Sigmoid colon (tissue), 4 donors: ENCODE measurements at regions not wholly inside any gene's neighbourhood (a gene's known extent, or its start where the extent isn't known, plus 50 kb on each side); places are given as distances from the start of the nearest gene placed in this dataset.

ENCODE experiments used
- CTCF ChIP-seq, 4 experiments: fragments of 450-650 bp in 3 of 4; fragments of 200-600 bp in 1 of 4; IDR thresholded peaks; one replicate each; pipeline ENCODE4 v1.5.1; 2016 to 2019; ENCODE audit warnings: antibody characterized with exemption in 4 of 4, mild to moderate bottlenecking in 3 of 4, moderate library complexity in 2 of 4
- EP300 ChIP-seq, 4 donors: sonication (generic); formaldehyde crosslinking; IDR thresholded peaks; one replicate each; pipeline ENCODE4 v1.6.1; 2017; ENCODE audit warnings: antibody characterized with exemption in 4 of 4
- POLR2A ChIP-seq, 2 donors: fragments of 450-650 bp; IDR thresholded peaks; one replicate each; pipeline ENCODE4 v1.6.1; 2016; ENCODE audit warnings: antibody characterized with exemption in 2 of 2, mild to moderate bottlenecking in 2 of 2, moderate library complexity in 2 of 2
- POLR2AphosphoS5 ChIP-seq, 4 donors: sonication (generic); formaldehyde crosslinking; IDR thresholded peaks; one replicate each; pipeline ENCODE4 v1.6.1; 2017; ENCODE audit warnings: antibody characterized with exemption in 4 of 4

- TF ChIP-seq CTCF (IDR thresholded peaks at IDR 0.05) = no peak
- TF ChIP-seq POLR2AphosphoS5 (IDR thresholded peaks at IDR 0.05) = no peak
- TF ChIP-seq POLR2A (IDR thresholded peaks at IDR 0.05) = no peak
- no peak for TF ChIP-seq EP300 (IDR thresholded peaks at IDR 0.05)
These were observed 356.9 kb upstream of the RGMB start for GRCh38 chr5:98416541-98416940.
